ENCODE measurements at regions not wholly inside any gene's neighbourhood (a gene's known extent, or its start where the extent isn't known, plus 50 kb on each side); places are given as distances from the start of the nearest gene placed in this dataset.

GRCh38 chr3:67288466-67289106 is 290.5 kb downstream of the KBTBD8 start:
- DNase-seq (ENCODE audit: low read depth): no peak

- no peak for DNase-seq (ENCODE audit: low read depth)
Measured at GRCh38 chr3:67289626-67290025, 291.5 kb downstream of the KBTBD8 start.

DNA sequence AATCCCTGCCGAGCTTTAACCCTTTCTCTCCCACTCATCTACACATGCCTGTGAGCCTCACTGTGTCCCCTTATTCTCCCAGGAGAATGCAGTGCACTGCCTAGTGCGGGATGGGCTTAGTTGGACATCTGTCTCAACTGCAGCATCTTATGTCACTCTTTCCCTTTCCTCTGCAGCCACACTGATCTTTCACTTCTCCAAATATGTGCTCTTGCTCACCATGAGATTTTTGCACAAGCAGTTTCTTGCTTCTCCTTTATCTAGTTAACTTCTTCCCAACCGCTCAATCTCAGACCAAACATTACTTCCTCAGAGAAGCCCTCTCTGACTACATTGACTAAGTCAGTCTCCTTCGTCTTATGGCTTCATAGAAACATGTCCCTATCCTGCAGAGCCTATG is 292.3 kb downstream of the KBTBD8 start:
- no peak for DNase-seq (ENCODE audit: low read depth)

DNA sequence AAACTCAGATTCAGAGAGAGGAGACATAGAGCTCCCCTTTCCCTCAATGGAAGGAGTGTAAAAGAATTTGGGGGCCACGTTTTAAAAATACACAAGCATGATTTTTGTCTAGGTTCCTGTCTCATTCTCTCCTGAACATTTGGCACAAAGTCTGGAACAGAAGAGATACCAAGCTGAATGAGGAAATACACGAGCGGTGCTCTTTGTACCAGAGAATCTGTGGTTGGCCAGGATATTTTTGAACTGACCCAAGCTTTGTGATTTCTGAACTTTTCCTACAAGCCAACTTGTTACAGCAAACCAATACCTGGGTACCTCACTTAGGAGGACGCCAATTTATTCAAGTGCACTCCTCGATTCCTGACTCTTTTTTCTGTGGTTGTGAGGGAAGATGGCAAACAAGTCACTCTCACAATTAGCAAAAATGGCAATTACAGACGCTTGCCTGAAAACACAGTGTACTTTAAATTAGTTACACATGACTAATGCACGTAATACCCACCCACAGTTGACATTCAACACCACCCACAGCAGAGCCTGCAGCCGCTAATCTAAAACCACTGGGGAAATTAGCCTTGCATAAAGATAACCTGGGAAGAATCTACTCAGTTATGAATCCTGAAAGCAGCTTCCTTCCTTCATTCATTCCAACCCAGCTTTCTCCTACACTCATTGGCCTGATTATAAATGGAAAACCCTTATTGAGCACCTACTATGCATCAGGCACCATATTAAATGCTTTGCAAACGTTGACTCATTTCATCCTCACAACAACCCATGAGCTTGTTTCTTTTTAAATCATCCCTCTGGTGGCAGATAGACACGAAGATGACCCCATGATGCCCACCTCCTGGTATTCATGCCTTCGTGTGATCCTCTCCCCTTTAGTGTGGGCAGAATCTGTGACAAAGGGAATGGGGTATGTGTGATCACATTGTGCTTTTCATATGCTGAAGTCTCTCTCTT is 293.5 kb downstream of the KBTBD8 start:
- no peak for DNase-seq (ENCODE audit: low read depth)

- no peak for DNase-seq (ENCODE audit: low read depth)
Measured at GRCh38 chr3:67292356-67293121, 294.4 kb downstream of the KBTBD8 start.

DNA sequence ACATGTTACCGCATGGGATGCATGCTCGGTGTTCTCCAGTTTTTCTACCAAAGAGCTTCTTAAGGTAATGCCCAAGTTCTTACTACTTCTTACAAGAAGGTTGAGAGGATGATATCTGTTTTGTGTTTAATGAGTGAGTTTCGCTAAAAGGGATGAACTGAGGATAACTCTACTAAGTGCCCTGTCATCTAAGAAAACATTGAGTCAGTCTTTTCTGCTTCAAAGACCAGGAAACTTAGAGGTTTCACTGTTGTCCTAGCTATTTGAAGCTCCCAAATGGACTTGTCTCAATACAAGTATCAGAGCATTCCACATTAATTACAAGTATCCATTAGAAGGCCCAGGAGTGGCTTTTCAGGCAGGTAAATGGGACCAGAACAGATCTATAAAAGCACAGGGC is 296.2 kb downstream of the KBTBD8 start:
- DNase-seq (ENCODE audit: low read depth): no peak

GRCh38 chr3:67296039-67296892 is 298.2 kb downstream of the KBTBD8 start:
- no peak for DNase-seq (ENCODE audit: low read depth)

GRCh38 chr3:67297715-67298475 is 299.8 kb downstream of the KBTBD8 start:
- no peak for DNase-seq (ENCODE audit: low read depth)

- DNase-seq (ENCODE audit: low read depth): no peak
Measured at GRCh38 chr3:67301556-67301955, 303.4 kb downstream of the KBTBD8 start.

GRCh38 chr3:67302489-67302888 is 304.4 kb downstream of the KBTBD8 start:
- DNase-seq (ENCODE audit: low read depth): no peak

- no peak for DNase-seq (ENCODE audit: low read depth)
Measured at GRCh38 chr3:67305160-67305559, 307.1 kb downstream of the KBTBD8 start.

DNA sequence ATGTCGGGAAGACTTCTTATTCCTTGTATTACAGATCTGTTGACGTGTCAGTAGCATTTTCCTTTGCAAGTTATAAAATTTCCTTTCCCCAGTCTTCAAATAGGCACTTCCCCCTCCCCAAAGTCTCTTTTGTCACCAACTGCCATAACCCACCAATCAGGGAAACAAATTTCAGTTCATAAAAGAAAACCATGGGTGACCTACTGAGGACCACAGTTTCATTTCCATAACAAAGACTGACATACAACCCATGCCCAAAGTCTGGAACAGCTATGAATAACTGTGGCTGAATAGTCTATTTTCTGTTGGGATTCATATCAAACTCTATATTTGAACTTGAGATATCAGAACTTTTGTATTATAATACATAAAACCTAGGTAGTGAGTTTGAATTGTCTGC is 307.8 kb downstream of the KBTBD8 start:
- DNase-seq (ENCODE audit: low read depth): no peak

- no peak for DNase-seq (ENCODE audit: low read depth)
Measured at GRCh38 chr3:67311440-67311839, 313.3 kb downstream of the KBTBD8 start.

DNA sequence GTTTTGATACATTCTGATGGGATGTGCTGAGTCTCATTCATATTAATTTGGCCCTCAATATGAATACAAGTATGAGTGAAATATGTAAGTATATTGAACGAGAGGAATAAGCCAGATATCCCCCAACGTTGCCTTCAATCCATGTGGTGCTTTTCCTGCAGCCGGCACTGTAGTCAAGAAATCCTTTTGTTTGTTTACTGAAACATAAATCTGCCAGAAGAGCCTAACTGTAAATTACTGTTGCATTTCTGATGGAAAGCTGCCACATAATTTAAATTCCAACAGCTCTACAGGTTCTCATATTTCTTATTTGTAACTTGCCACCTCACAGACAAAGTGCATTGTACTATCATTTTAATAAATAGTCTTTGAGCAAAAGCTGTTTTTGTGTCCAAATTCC is 314.0 kb downstream of the KBTBD8 start:
- DNase-seq (ENCODE audit: low read depth): no peak

- no peak for DNase-seq (ENCODE audit: low read depth)
Measured at GRCh38 chr3:67318162-67318561, 320.1 kb downstream of the KBTBD8 start.

DNA sequence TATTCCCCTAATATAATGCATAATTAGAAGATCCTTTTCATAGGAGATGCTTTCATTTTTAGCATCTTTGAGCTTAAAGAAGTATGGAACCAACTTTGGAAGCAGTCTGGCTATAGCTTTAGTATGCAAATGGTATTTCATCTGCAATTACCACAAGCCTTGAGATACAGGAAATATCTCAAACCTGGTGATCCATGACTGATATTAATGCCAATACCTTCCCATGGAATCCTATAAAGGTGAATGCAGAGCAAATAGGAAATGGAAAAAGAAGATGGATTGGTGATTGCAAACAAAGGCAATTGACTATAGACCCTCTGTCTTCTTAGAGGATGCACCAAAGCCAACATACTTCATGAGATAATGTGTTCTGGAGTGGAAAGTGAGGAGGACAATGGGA is 326.4 kb downstream of the KBTBD8 start:
- no peak for DNase-seq (ENCODE audit: low read depth)
